ENCODE measurements at regions not wholly inside any gene's neighbourhood (a gene's known extent, or its start where the extent isn't known, plus 50 kb on each side); places are given as distances from the start of the nearest gene placed in this dataset.

GRCh38 chr5:24397601-24398000, 247.2 kb downstream of the CDH10 start:
- TF ChIP-seq CTCF (IDR thresholded peaks at IDR 0.05; ENCODE audit: low read length) (no peak), EZH2 (optimal IDR thresholded peaks at IDR 0.05; ENCODE audit: low read depth, low read length) (no peak)

Measured in MM.1S (cell line).